CD4-positive, alpha-beta T cell treated with Interleukin-12 subunit alpha and Interleukin-12 subunit beta, for 1 hour (primary cell): ENCODE measurements at regions not wholly inside any gene's neighbourhood (a gene's known extent, or its start where the extent isn't known, plus 50 kb on each side); places are given as distances from the start of the nearest gene placed in this dataset.

Experiments used
- DNase-seq: peaks from one replicate; pipeline ENCODE4 v3.0.0-alpha.2; 2020

DNA sequence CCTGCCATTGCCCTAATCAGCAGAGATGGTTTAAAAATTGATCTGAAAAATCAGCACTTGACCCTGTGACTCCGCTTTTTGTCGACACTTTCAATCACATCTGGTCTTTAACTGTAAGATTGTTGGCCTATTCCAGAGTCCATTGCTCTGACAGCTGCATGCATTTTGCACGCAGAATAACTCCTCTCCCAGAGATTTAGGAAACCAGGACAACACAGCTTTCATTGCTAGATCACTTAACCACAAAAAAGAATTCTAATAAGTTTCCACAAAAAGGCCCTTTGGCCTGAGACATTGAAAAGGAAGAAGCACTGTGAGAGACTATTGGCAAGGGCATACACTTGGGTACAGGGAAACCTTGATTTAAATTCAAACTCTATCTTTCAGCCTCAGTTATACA lies 373.1 kb downstream of the TGFB2 start:
- DNase-seq = no peak

DNA sequence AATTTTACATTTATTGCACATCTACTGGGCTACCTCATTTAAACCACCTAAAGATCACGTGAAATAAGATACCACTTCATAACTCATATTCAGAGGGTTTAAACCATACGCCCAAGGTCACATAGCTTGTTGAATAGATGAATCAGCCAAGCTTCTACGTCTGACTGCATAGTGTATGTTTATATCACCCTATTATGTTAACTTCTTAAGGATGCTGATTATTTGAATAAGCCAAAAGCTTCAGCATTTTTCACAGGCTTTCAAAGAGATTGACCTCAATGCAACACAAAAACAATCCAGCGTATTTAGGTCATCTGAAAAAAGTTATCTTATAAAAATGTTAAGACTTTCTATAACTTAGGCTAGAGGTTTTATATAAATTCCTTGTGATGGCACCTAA lies 373.8 kb downstream of the TGFB2 start:
- DNase-seq = no peak

DNA sequence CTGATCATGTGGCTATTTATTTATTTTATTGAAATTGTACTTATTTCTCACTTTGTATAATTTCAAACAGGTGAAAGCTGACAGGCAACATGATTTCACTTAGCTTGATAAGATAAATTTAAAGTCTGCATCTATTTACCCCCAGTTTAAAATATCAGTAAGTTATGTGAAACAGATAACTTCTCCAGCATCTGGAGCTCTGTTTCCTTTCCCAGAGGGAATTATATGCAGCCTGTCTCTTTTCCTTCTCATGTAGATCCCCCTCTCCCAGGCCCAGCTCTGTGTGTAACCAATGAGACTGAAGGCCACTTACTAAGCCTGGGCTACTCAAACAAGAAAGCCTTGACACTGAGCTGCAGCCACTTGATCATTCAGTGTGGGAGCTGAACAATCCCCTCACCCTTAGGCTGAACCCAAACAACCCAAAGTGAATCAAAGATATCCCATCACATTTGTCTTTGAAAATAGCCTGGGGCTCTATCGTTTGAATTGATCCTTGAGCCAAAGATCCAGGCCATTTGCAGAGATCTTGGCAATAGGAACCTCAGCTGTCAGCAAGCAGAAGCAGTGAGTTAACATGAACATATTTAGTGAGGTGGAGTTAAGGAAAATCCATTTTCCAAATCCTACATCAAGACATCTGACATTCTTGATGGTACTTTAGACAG lies 383.9 kb downstream of the TGFB2 start:
- DNase-seq = no peak

- DNase-seq = no peak
Observed at GRCh38 chr1:218735436-218736032, 390.4 kb downstream of the TGFB2 start.

DNA sequence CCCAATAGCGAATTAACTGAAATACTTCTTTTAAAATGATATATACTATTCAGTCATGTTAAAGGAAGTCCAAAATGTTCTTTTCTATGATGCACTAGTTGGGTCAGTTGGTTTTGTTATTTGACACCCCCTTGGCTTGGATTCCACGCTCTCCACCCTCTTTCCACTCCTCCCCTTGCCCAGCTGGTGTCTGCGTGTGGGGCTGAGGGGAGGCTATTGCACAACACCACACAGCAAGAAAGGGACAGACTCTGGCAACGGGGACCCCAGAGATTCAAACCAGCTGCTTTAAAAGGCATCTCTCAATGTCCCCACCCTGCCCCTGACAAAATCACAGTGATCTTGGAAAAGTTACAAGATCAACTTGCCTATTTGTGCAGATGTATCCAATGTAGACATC lies 394.3 kb downstream of the TGFB2 start:
- DNase-seq = no peak

GRCh38 chr1:218741852-218742251 lies 396.7 kb downstream of the TGFB2 start:
- no peak for DNase-seq

DNA sequence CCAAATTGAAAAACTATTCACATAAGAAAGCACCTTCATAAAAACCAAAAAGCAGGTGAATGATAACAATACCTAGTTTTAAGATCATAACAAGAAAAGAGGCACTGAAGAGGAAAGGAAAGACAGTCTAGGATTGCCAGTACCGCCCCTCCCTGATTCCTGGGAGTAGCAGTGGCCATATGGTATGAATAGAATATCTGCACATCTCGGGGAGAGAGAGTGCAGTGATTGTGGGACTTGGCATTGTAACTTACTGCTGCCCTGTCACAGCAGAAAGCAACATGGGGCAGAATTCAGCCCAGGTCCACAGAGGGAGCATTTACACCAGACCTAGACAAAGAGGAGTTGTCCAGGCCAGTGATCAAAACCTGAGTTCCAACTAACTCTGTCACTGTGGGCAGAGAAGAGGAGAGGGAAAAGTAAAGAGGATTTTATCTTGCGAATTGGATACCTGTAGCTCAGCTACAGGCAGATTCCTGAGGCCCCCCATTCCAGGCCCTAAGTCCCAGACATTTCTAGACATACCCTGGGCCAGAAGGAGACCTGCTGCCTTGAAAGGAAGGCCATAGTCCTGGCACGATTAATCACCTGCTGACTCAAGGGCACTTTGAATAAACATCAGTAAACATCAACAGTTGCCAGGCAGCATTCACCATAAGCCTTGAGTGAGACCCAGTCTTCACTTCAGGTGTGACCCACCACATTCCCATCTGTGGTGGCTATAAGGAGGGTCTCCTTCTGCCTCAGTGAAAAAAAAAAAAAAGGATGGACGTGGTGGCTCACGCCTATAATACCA lies 397.5 kb downstream of the TGFB2 start:
- DNase-seq = no peak

DNA sequence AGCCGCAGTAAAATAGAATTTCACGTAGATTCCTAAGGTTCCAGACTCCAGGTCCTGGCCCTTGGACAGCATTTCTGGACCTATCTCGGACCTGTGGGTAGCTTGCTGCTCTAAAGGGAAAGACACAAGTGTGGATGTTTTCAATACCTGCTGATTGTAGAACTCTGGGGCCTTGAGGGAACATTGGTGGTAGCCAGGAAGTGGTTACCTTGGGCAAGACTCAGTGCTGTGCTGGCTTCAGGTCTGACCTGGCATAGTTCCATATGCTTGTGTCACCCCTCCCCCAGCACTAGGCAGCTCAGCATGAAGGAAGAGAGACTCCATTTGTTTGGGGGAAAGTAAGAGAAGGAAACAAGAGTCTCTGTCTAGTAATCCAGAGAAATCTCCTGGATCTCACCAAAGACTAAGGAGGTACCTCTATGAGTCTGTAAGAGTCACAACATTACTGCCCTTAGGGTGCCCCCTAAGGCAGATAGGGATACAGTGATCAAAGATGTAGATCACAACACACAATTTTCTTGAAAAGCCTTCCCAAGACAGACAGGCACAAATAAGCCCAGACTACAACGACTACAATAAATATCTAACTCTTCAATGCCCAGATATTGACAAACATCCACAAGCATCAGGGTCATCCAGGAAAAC lies 398.8 kb downstream of the TGFB2 start:
- DNase-seq = no peak

DNA sequence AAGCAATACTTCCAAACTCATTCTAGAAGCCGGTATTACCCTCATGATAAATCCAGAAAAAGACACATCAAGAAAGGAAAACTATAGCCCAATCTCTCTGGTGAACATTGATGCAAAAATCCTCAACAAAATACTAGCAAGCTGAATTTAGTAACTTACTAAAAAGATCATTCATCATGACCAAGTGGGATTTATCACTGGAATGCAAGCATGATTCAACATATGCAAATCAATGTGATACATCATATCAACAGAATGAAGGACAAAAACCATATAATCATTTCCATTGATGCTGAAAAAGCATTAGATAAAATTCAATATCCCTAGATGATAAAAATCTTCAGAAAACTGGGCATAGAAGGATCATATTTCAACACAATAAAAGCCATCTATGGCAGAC lies 402.9 kb downstream of the TGFB2 start:
- DNase-seq = no peak

GRCh38 chr1:218750216-218750970 lies 405.3 kb downstream of the TGFB2 start:
- DNase-seq = no peak

DNA sequence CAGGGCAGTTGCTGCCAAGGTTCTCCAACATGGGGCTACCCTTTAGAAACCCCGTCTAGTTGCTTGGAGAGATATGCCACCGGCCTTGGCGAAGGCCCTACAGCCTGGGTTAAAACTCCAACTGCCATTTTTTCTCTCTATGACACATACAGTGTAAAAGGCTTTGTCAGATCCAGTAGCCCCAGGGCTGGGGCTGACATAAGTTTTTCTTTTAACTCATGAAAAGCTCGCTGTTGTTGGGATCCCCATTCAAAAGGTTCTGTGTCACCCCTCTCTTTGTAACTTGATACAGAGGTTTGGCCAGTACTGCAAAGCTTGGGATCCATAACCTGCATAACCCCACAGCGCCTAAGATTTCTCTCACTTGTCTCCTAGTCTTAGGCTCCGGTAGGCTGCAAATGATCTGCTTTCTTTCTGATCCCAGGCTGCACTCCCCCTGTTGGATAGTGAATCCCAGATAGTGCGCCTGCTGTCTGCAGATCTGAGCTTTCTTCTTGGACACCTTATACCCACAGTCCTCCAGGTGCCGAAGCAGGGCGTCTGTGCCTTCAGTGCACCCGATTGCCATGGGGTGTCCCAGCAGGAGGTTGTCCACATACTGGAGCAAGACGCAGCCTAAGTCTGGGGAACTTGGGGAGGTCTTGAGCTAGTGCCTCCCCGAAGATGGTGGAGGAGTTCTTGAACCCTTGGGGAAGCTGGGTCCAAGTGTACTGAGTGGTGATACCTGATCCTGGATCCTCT lies 406.2 kb downstream of the TGFB2 start:
- no peak for DNase-seq

- no peak for DNase-seq
Observed at GRCh38 chr1:218752126-218752525, 407.0 kb downstream of the TGFB2 start.

DNA sequence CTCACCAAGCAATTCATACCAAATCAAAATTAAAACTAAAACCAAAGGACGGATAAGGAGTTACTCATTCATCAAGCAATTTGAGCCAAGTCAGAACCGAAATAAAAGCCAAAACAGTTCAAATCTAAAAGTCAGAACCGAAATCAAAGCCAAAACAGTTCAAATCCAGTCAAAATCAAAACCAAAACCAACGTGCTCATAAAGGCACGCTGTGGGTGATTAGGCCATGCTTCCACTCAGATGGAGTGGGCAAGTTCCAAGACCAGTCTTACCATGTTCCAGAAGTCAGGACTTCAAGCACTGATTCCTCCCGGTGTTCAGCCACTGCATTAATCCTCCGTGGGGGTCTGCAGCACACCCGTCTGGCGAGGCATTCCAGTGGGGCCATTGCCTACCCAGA lies 409.3 kb downstream of the TGFB2 start:
- DNase-seq = no peak

- no peak for DNase-seq
Observed at GRCh38 chr1:218755128-218755527, 410.0 kb downstream of the TGFB2 start.

DNA sequence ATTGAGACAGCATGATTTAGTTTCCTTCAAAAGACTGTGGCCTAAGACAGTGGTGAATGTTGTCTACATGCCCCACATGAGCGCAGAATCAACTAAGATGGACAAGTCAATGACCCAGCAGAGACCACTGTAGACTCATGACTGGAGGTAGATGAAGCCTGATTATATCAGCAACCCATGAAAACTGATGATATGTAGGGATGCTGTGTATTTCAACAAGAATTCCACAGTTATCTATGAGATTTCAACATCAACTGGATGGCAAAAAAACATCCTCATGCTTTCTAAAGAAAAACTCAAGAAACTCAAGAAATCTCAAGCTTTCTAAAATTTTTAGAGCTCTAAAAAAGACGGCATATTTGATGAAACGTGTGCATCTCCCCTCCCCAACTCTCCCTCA lies 413.9 kb upstream of the LYPLAL1 start:
- DNase-seq = no peak

DNA sequence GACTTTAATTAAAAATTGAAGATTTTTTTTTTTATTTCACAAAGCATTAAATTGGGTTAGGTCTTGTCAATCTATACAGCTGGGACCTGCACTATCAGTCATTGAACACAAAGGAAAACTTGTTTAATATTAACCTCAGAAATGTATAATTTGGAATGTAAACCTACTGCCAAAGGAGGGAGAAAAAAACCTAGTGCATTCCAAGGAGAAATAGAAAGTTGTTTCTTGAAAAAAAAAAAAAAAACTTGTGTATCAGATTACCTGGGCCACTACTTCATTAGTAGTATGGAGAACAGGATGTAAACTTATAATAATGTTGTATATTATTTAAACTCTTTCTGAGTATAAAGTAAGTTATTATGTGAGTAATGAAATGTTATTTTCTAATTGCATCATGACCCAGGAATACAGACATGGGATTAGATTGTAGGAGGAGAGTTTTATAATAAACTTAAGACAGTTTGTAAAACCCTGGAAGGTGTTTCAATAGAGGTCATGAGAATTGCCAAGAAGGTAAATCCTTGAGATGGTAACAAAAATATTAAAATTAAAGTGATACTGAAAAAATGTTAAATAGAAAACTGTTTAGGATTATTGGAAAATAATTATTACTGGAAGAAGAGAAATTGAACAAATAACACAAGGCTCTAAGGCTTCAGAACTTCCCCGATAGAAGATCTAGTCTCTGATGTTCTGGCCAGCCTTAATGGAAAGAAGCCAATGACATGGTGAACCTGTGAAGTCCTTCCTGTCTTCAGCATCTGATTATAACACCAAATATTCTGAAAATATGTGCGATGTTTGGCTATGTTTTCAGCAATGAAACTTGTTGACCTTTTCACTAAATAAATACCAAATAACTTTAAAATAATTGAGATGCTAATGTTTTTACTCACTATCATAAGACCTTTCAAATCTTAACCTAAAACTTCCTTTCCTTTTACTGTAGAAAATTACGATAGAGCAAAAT lies 412.8 kb upstream of the LYPLAL1 start:
- DNase-seq = no peak

GRCh38 chr1:218763538-218763937 lies 410.1 kb upstream of the LYPLAL1 start:
- DNase-seq = no peak

- DNase-seq = no peak
Observed at GRCh38 chr1:218765753-218766152, 407.9 kb upstream of the LYPLAL1 start.

- no peak for DNase-seq
Observed at GRCh38 chr1:218771931-218772330, 401.7 kb upstream of the LYPLAL1 start.

GRCh38 chr1:218772575-218772974 lies 401.1 kb upstream of the LYPLAL1 start:
- no peak for DNase-seq

DNA sequence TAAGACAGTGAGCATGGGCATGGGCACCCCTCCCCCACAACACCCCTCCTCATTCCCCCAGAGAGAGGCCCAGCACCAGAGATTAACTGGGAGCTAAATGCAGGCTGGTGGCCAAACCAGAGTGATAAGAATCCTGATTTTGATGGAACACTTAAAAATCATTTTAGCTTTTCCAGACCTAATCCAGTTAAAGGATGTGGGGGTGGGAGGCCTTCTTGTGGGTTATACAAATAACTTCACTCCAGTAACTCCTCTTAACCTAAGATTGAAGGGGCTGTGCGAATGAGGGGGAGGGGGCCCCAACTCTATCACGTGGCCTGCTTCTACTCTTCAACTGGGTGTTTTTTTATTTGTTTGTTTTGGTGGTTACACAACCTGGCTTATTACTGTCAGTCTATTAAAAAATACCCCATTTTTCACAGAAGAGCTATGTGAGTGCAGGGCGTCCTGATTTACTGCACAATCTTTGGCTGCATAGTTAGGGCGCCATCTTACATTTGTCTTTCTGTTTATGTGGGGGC lies 398.1 kb upstream of the LYPLAL1 start:
- DNase-seq = no peak
